DOHH2 (cell line): ENCODE measurements at regions not wholly inside any gene's neighbourhood (a gene's known extent, or its start where the extent isn't known, plus 50 kb on each side); places are given as distances from the start of the nearest gene placed in this dataset.

Source experiments
- H3F3A ChIP-seq: fragments of 200-600 bp; sonication (generic), shearing (Covaris generic); 2 replicates; pipeline ENCODE4 v1.6.0; 2016; ENCODE audit warnings: antibody characterized with exemption, mild to moderate bottlenecking; ENCODE audit not compliant: control insufficient read depth, insufficient read depth
- H3K27ac ChIP-seq: fragments of 200-600 bp; sonication (generic); 2 replicates; pipeline ENCODE4 v1.5.1; 2014; ENCODE audit warnings: low read depth, mild to moderate bottlenecking, low read length, moderate library complexity
- H3K27me3 ChIP-seq: fragments of 200-600 bp; sonication (generic); 2 replicates; pipeline ENCODE4 v1.6.1; 2014; ENCODE audit warnings: mild to moderate bottlenecking, low read length, mixed read lengths; ENCODE audit not compliant: control insufficient read depth
- H3K36me3 ChIP-seq: fragments of 200-600 bp; sonication (generic); 2 replicates; pipeline ENCODE4 v1.6.1; 2014; ENCODE audit warnings: mild to moderate bottlenecking, low read length, moderate library complexity, mixed read lengths; ENCODE audit not compliant: control insufficient read depth
- H3K4me1 ChIP-seq: fragments of 200-600 bp; sonication (generic); 2 replicates; pipeline ENCODE4 v1.6.1; 2014; ENCODE audit warnings: mild to moderate bottlenecking, low read length, mixed read lengths; ENCODE audit not compliant: control insufficient read depth
- H3K4me2 ChIP-seq: fragments of 200-600 bp; sonication (generic); 2 replicates; pipeline ENCODE4 v1.6.0; 2014; ENCODE audit warnings: mild to moderate bottlenecking, low read length, moderate library complexity
- H3K4me3 ChIP-seq: fragments of 200-600 bp; sonication (generic); 2 replicates; pipeline ENCODE4 v1.5.1; 2014; ENCODE audit warnings: mild to moderate bottlenecking, low read length, mixed read lengths
- H3K79me2 ChIP-seq: fragments of 200-600 bp; sonication (generic); 2 replicates; pipeline ENCODE4 v1.6.1; 2014; ENCODE audit warnings: mild to moderate bottlenecking, low read length, mixed read lengths; ENCODE audit not compliant: control insufficient read depth
- H3K9me2 ChIP-seq: fragments of 200-600 bp; sonication (generic); replicated peaks from 2 replicates; pipeline ENCODE4 v1.6.1; 2014; ENCODE audit warnings: mild to moderate bottlenecking, low read length, mixed read lengths; ENCODE audit not compliant: control insufficient read depth
- H3K9me3 ChIP-seq: fragments of 200-600 bp; sonication (generic); 2 replicates; pipeline ENCODE4 v1.6.1; 2014; ENCODE audit warnings: antibody characterized with exemption, low read length, mixed read lengths; ENCODE audit not compliant: control insufficient read depth, insufficient read depth
- H4K20me1 ChIP-seq: fragments of 200-600 bp; sonication (generic); 2 replicates; pipeline ENCODE4 v1.6.0; 2014; ENCODE audit warnings: low read depth, mild to moderate bottlenecking, antibody characterized with exemption, low read length, moderate library complexity; ENCODE audit not compliant: control insufficient read depth, insufficient read depth
- EZH2phosphoT487 ChIP-seq: fragments of 200-600 bp; sonication (generic); IDR thresholded peaks from 2 replicates; pipeline ENCODE4 v1.6.1; 2017; ENCODE audit warnings: borderline replicate concordance, mild to moderate bottlenecking, antibody characterized with exemption, low read length, moderate library complexity, mixed read lengths
- TF ChIP-seq, protein P1 (sequence below): fragments of 200-600 bp; sonication (generic); IDR thresholded peaks from one replicate; pipeline ENCODE4 v1.5.1; 2014; ENCODE audit warnings: antibody characterized with exemption, mild to moderate bottlenecking, low read depth, low read length; ENCODE audit not compliant: poor library complexity, severe bottlenecking

DNA sequence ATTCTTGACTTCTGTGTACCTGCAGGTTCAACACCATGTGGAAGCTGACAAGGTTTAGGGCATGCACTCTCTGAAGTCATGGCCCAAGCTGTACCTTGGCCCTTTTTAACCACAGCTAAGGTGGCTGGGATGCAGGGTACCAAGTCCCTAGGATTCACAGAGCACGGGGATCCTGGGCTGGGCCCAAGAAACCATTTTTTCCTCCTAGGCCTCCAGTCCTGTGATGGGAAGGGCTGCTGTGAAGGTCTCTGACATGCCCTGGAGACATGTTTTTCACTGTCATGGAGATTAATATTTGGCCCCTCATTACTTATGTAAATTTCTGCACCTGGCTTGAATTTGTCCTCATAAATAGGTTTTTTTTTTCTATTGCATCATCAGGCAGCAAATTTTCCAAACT, 937.5 kb upstream of the ROBO1 start:
- Histone ChIP-seq H3F3A (no peaks in the 10 kb centered on the region), H3K36me3 (no peaks in the 10 kb centered on the region), H3K27me3 (no peaks in the 10 kb centered on the region), H3K27ac (no peak overlapping the region), H3K9me3 (no peaks in the 10 kb centered on the region; the same call in 1 of the 2 replicates), H3K79me2 (no peaks in the 10 kb centered on the region), H3K4me1 (no peaks in the 10 kb centered on the region), H3K4me2 (no peak overlapping the region), H3K9me2 (no peaks in the 10 kb centered on the region), H3K4me3 (no peak overlapping the region), H4K20me1 (no peaks in the 10 kb centered on the region)
- TF ChIP-seq EZH2phosphoT487, result no peak
- TF ChIP-seq, protein P1, sequence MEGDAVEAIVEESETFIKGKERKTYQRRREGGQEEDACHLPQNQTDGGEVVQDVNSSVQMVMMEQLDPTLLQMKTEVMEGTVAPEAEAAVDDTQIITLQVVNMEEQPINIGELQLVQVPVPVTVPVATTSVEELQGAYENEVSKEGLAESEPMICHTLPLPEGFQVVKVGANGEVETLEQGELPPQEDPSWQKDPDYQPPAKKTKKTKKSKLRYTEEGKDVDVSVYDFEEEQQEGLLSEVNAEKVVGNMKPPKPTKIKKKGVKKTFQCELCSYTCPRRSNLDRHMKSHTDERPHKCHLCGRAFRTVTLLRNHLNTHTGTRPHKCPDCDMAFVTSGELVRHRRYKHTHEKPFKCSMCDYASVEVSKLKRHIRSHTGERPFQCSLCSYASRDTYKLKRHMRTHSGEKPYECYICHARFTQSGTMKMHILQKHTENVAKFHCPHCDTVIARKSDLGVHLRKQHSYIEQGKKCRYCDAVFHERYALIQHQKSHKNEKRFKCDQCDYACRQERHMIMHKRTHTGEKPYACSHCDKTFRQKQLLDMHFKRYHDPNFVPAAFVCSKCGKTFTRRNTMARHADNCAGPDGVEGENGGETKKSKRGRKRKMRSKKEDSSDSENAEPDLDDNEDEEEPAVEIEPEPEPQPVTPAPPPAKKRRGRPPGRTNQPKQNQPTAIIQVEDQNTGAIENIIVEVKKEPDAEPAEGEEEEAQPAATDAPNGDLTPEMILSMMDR, result no peak

DNA sequence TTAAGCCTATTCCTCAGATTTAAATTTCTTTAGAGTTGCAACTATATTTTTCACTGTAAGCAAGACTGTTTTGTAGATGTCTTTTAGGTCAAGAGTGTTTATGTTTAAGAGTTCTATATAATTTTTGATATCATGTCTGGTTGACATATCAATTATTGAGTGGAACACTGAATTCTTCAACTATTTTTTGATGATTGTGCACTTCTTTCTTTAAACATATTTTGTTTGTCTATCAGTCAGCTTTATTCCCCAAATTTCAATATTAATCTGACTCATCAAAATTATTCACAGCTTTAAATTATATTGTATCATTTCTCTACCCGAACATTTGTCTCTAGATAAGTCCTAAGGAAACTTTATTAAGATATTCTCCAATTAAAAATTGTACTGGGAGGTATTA, 933.6 kb upstream of the ROBO1 start:
- no peaks in the 10 kb centered on the region; the same call in 1 of the 2 replicates for H3K9me3 ChIP-seq
- H3F3A ChIP-seq, result no peaks in the 10 kb centered on the region
- H3K4me3 ChIP-seq, result no peak overlapping the region
- no peaks in the 10 kb centered on the region for H4K20me1 ChIP-seq
- H3K4me1 ChIP-seq, result no peaks in the 10 kb centered on the region
- H3K79me2 ChIP-seq, result no peaks in the 10 kb centered on the region
- no peaks in the 10 kb centered on the region for H3K36me3 ChIP-seq
- no peaks in the 10 kb centered on the region for H3K9me2 ChIP-seq
- no peak overlapping the region for H3K4me2 ChIP-seq
- no peak for TF ChIP-seq EZH2phosphoT487
- TF ChIP-seq, protein P1, result no peak
- H3K27ac ChIP-seq, result no peak overlapping the region
- H3K27me3 ChIP-seq, result no peaks in the 10 kb centered on the region

DNA sequence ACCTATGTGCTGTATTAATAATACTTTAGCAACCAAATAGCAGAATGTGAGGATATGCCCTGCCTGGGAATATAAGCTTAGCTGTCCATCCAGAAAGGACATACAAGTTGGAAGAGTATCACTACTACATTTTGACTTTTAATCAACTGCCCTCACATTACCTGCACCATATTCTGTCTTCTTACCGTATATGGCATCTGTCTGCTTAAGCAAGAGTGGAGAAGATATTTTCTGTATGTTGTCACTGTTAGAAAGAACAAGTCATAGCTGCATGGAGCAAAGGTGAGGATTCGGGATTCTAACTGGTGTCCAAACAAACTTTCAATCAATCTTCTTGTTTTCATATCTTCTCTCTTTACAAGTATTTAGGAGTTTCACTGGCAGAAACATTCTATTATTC, 929.5 kb upstream of the ROBO1 start:
- H3K4me3 ChIP-seq, result no peak overlapping the region
- no peaks in the 10 kb centered on the region for H3K9me3 ChIP-seq
- H3K27ac ChIP-seq, result no peak overlapping the region
- no peak overlapping the region for H3K4me2 ChIP-seq
- no peaks in the 10 kb centered on the region for H3F3A ChIP-seq
- H3K36me3 ChIP-seq, result no peaks in the 10 kb centered on the region
- TF ChIP-seq, protein P1, result no peak
- TF ChIP-seq EZH2phosphoT487, result no peak
- no peaks in the 10 kb centered on the region for H3K4me1 ChIP-seq
- H3K79me2 ChIP-seq, result no peaks in the 10 kb centered on the region
- H4K20me1 ChIP-seq, result no peaks in the 10 kb centered on the region
- H3K9me2 ChIP-seq, result no peaks in the 10 kb centered on the region
- H3K27me3 ChIP-seq, result no peaks in the 10 kb centered on the region

DNA sequence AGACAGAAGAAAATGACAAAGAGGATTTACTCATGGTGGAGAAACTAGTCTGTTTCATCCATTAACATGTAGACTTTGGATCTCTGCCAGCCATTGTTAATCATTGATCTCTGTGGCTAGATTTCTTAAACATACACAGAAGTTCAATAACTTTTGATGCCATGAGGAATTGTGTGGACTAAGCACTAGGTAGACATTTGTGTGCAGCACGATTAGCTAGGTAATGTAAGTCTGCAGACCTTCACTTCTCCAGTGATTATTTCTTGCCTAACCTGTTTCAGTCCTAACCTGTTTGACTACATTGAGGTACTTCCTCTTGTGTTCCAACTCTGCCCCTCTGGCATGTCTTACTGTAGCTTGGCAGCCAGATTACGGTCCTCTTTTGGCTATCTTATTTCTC, 928.5 kb upstream of the ROBO1 start:
- Histone ChIP-seq H3K9me2 (no peaks in the 10 kb centered on the region), H4K20me1 (no peaks in the 10 kb centered on the region)
- TF ChIP-seq EZH2phosphoT487, result no peak
- TF ChIP-seq, protein P1, result no peak

More for the DNA sequence above, 928.5 kb upstream of the ROBO1 start:
- no peak overlapping the region for H3K4me3 ChIP-seq
- H3K9me3 ChIP-seq, result no peaks in the 10 kb centered on the region
- H3K4me1 ChIP-seq, result no peaks in the 10 kb centered on the region
- H3K79me2 ChIP-seq, result no peaks in the 10 kb centered on the region
- no peaks in the 10 kb centered on the region for H3K36me3 ChIP-seq
- no peak overlapping the region for H3K4me2 ChIP-seq
- H3F3A ChIP-seq, result no peaks in the 10 kb centered on the region
- H3K27me3 ChIP-seq, result no peaks in the 10 kb centered on the region
- H3K27ac ChIP-seq, result no peak overlapping the region
